Erythroblast (primary cell): ENCODE measurements at regions not wholly inside any gene's neighbourhood (a gene's known extent, or its start where the extent isn't known, plus 50 kb on each side); places are given as distances from the start of the nearest gene placed in this dataset.

Source experiments
- DNase-seq, 2 experiments: peaks; one replicate each; lab custom pipeline; 2025; lab: John Stamatoyannopoulos, UW
- GATA1 ChIP-seq: IDR thresholded peaks from 2 replicates; pipeline ENCODE4 v1.6.1; 2011; ENCODE audit warnings: low read depth, mild to moderate bottlenecking, control low read depth, low read length, moderate library complexity
- POLR2A ChIP-seq: IDR thresholded peaks from 2 replicates; pipeline ENCODE4 v1.6.1; 2011; ENCODE audit warnings: mild to moderate bottlenecking, low read length

DNA sequence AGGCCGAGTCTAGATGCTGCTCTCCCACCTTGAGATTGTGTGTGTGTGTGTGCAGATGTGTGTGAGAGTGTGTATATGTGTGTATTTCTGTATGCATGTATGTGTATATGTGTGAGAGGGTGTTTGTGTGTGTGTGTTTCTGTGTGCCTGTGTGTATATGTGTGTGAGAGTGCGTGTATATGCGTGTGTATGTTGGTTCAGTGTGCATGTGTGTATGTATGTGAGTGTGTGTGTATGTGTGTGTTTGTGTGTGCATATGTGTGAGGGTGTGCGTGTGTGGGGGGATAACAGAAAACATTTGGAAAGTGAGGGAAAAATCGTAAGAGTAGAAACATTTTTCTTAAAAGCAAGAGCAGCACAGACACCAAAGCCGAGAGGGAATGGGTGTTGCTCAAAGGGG, 309.1 kb downstream of the NDUFA10 start:
- TF ChIP-seq POLR2A (no peak), GATA1 (no peak)
- no peak for DNase-seq

DNA sequence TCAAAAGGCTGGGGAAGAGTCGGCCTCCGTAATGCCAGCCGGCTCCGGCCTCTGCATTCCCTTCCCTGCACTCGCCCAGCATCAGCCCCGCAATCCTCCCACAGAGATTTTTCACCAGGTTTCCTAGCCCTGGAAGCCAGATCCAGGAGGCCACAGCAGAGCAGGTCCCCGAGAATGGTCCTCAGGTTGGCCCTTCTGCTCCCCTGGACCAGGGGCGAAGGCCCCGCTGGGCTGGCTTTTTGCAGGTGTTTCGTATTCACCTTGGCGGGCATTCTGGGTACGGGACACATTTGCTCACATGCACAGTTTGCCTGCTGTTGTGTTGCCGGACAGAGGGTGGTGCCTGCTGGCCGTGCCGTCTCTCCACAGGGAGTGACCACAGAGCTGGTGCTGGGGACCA, 309.5 kb downstream of the NDUFA10 start:
- TF ChIP-seq POLR2A (no peak), GATA1 (no peak)
- no peak for DNase-seq

DNA sequence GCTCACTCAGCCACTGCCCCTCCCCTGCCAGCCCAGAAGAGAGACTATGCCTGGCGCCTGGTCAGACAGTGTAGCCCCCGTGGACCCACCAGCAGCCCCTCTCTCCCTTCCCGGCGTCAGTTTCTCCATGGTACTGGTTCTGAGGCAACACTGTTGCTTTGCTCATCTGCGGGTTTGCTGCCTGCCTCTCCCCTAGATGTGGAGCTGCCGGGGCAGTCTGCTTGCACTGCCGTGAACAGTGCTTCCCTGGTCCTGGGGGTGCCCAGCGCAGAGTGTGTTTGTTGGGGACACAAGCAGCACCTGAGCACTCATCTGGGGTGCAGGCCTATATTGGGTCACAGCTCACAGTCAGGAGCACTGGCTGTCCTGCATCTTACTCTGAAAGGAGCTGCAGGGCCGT, 309.9 kb downstream of the NDUFA10 start:
- TF ChIP-seq GATA1 (no peak), POLR2A (no peak)
- DNase-seq: no peak

DNA sequence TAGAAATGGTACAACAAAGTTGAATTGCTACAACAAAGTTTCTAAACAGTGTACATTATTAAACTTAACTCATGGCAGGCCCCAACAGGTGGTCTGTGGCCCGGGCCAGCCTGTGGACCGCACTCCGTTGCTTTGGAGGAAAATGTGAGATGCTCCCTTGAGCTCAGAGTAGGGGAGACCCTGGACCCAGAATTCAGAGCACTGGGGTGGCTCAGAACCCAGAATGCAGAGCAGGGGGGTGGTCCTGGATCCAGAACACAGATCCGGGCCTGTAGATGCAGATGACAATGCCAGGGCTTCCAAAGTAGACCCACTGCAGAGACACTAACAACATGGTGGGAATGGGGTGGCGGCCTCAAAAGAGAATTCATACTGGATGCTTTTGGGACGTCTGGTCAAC, 311.0 kb downstream of the NDUFA10 start:
- DNase-seq: no peak
- TF ChIP-seq GATA1 (no peak), POLR2A (no peak)

DNA sequence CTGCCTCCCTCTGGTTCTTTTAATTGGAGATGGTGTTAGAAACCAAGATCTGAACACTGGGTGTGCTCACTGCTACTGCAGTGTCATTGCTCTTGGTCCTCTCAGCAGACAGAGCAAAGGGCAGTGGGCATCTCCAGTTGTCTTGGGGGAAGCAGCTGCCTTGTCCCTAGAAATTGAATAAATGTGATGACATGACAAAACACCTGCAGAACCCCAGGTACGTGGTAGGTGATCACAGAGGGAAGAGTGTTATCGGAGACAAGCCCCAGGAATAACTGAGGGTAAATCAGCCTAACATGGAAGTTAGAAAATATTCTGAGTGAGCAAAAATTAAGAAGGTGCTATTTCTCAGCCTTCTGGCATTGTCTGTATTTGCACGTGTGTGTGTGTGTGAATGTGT, 311.9 kb upstream of the HDAC4 start:
- no peak for DNase-seq
- TF ChIP-seq GATA1: no peak
- TF ChIP-seq POLR2A: no peak

DNA sequence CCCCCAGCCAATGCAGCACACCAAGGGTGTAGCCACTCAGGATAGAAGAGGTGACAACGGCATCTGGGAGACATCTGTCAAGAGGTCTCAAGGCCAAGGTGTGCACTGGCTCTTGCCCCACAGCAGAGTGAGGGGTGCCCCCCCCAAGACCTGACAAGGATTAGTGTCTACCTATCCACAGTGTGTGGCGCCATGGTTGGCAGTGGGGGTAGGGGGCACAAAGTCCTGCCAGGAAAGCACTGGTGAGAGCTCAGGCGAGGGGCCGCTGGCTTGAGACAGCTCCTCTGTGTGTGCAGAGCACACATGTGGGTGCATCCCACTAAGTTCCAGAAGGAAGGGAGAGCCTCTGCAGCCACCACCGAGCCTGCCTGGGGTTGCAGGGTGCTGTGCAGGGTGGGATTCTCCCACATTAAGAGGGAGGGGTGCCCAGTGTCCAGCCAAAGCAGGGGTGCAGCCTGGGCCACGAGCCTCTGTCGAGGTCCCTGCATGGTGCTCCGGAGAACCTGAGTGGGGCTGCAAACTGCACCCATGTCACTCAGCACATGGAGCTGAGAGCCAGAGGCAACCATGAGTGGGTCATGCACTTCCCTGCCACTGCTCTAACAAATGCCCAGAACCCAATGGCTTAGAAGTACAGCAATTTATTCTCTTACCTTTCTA, 311.2 kb upstream of the HDAC4 start:
- DNase-seq: no peak
- no peak for TF ChIP-seq GATA1
- no peak for TF ChIP-seq POLR2A

DNA sequence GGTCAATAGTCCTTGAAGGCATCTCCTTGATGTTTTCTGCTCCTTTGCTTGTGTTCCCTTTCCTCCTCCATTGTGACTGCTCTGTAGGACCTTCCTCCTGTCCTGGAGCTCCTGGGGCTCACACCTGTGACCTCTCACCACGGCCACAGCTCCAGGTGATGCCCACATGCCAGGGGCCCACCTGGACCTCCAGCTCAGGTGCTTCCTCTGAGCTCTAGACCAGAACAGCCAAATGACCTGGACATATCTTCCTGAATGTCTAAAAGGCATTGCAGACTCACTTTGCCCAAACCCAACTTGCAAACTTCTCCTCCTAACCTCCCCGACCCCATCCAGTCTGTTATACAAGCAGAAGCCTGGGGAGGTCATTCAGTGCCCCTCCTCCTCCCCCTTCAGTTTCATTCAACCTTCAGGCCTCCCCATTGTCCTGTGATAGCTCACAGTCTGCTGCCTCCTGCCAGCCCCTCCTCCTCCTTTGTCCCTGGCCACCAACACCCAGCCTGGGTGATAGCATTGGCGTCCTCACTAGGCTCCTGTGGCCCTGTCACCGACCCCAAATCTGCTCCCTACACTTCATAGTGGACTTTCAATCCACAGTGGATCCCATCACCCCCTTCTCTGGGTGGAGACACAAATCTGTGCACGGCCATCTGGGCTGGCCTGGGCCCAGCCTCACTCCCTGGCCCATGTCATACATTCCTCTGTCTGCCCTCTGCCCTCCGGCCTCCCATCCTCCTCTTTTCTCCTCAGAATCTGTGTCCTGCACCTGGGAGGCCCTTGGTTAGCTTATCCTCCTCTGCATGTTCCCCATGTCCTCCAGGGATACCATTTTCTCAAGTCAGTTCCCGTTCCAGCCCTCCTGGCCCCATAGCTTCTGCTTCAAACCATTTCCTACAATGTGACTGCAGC, 310.4 kb upstream of the HDAC4 start:
- no peak for DNase-seq
- TF ChIP-seq GATA1: no peak

DNA sequence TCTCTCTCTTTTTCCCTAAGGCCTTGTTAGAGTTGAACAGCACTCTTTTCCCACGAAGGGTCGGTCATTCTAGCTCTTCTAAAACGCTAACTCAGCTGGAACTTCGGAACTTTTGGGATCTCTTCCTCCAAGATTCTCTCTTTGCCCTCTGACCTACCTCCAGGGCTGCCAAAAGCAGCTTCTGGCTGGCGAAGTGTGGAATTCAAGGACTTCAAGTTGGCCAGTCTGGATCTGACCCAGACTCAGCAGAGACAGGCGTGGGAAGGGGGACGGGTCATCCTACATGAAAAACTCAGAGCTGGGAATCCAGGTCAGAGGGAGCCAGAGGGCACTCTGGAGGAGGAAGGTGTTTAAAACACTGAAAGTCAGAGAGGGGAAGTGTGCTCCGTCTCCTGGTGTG, 305.5 kb upstream of the HDAC4 start:
- DNase-seq: no peak
- TF ChIP-seq POLR2A: no peak
- TF ChIP-seq GATA1: no peak

DNA sequence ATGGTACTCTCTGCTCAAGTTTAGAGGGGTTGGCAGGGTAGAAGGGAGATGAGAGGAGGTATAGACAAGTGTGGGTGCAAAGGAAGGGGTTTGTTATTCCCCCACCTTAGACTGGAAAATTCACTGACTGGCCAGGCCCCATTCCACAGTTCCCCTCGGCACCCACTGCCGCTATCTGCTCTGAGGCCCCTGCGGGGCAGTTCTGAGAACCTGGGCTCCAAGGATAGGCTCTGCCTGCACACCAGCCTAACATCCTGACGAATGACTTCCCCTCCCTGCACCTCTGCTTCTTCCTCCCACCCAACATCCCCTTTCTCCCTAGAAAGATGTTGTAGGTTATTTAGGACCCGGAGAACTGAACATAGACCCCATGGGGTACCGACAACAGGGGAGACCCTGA, 303.9 kb upstream of the HDAC4 start:
- DNase-seq: no peak
- TF ChIP-seq GATA1: no peak
- no peak for TF ChIP-seq POLR2A

DNA sequence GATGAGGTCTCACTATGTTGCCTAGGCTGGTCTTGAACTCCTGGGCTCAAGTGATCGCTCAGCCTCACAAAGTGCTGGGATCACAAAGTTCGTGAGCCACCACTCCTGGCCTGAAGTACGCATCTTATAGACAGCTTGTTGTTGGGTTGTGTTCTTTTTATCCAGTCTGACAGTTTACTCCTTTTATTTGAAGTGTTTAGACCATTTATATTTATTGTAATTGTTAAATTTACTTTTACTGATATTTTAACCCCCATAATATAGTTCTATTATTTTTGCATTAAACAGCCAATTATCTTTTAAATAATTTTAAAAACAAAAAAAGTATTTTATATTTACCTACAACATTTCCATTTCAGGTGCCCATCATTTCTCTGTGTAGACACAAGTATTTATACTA, 303.0 kb upstream of the HDAC4 start:
- TF ChIP-seq POLR2A: no peak
- no peak for TF ChIP-seq GATA1
- no peak for DNase-seq

DNA sequence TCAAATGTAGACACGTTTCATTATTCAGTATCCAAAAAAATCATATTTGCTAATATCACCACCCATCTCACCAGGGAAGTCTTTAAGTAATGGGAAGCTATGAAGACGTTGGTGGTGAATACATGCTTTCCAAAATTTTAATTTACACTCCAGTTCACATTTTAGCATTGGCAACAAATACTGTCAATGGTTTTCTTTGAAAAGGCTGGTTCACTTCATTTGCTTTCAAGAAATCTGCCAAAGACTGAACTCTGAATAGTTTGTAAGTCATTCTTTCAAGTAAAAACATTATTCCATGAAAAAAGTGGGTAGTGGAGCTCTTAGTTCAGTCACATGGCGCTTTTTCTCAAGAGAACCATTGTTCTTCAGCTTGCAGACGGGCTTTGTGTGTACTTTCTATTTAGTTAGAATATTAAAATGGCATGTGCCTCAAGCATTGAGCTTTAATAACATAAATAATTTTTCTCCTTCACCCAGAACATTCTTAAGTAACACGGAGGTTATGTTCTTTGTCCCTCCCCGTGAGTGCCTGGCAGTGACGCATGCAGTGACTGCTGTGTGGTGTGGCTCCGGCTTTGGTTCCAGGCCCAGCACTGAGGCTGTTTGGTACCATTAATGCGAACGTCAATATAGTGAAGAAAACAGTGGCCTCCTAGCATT, 300.0 kb upstream of the HDAC4 start:
- TF ChIP-seq GATA1: no peak
- no peak for TF ChIP-seq POLR2A
- DNase-seq: no peak

DNA sequence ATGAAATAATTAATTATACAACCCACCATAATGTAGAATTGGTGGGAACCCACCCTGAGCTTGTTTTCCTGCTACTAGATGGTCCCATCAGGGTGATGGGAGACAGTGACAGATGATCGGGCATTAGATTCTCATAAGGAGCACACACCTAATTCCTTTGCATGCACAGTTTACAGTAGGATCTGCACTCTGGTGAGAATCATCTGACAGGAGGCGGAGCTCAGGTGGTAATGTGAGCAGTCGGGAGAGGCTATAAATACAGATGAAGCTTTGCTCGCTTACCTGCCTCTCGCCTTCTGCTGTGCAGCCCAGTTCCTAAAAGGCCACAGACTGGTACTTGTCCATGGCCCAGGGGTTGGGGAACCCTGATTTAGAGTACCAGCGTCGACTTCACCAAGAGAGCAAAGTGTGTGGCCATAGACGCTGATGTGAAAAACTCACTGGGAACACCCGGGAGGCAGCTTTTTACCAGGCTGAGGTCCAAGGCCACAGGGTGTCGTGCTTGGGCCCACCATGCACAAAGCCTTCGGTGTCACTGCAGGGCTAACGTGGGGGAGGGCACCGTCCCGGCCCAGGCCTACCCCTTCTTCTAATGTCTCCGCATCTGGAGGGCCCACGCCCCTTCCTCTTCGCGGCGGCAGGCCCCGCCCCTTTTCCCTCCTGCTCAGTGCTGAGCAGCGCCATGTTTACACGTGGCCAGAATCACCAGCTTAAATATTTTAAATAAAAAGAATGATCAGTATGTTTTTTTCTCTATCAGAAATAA, 296.8 kb upstream of the HDAC4 start:
- no peak for TF ChIP-seq GATA1
- no peak for TF ChIP-seq POLR2A
- DNase-seq: no peak

DNA sequence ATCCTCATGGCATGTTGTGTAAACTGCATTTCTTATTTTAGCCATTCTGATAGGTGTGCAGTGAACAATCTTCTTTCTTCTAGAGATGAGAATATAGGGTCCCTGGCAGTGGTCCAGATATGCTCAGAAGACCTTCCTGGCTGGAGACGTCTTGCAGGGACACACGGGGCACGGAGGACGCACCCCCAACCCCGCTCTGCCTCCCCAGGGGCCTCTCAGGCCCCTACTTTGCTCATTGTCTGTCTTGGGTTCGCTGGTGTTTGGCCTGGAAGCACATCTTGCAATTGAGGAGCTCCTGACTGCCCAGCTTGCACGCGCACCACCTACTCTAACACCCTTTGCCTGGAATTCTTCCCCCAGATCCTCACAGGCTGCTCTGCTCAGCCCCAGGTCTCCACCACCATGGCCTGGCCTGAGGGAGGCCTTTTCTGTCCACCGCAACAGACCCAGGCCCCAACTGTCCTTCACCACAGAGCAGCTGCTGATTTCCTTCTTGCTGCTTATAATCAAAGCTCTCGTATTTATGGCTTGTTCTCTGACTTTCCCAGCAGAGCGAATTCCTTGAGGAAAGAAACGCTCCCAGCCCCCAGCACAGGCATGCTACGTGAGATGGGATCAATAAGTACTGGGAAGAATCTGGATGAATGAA, 295.9 kb upstream of the HDAC4 start:
- DNase-seq: no peak
- TF ChIP-seq GATA1 (no peak), POLR2A (no peak)
